K562 (cell line): ENCODE measurements at regions not wholly inside any gene's neighbourhood (a gene's known extent, or its start where the extent isn't known, plus 50 kb on each side); places are given as distances from the start of the nearest gene placed in this dataset.

Source experiments
- ATAC-seq: fragments of 200-7000 bp; cut with Tn5 transposase; 3 replicates; pipeline ENCODE4 v1.9.1; 2020; ENCODE audit warnings: moderate library complexity
- BruUV-seq: library from RNA; stranded (reverse); fragments of 400-500 nt; replicated peaks from 2 replicates; lab custom pipeline; 2021; lab: Mats Ljungman, UMichigan
- CTCF ChIA-PET: fragments of 300-600 bp; formaldehyde crosslinking; extraction: SDS; loops from one replicate; lab custom pipeline; 2021; ENCODE audit warnings: low intra/inter-chr PET ratio; lab: Yijun Ruan, JAX
- POLR2A ChIA-PET: fragments of 300-600, 350-650 bp; sonication (Branson Sonifier 250); formaldehyde crosslinking; extraction: SDS; loops from one replicate; lab custom pipeline; 2021; ENCODE audit warnings: antibody characterized with exemption, inconsistent platforms; lab: Yijun Ruan, JAX
- DNase-seq, 4 experiments: peaks; one replicate each; pipeline versions ENCODE4 v3.0.0 to v3.0.0-alpha.2; 2011 to 2018; ENCODE audit warnings: low spot score in 3 of 4, mixed read lengths in 3 of 4; ENCODE audit errors: extremely low read depth in 1 of 4
- FAIRE-seq: peaks from 2 replicates; lab custom pipeline; 2011; peaks lifted over from hg19 to GRCh38; lab: Jason Lieb, UNC
- H2AFZ ChIP-seq: 2 replicates; pipeline ENCODE4 v1.6.0; 2011; ENCODE audit warnings: low read depth, low read length, control low read depth, inconsistent platforms
- H3K27ac ChIP-seq: fragments of 200-600 bp; 3 replicates; pipeline ENCODE4 v1.8.0; 2011; ENCODE audit warnings: low read depth, mild to moderate bottlenecking, control low read depth, inconsistent platforms, low read length, moderate library complexity, mixed read lengths; ENCODE audit errors: extremely low read depth
- H3K27me3 ChIP-seq, 2 experiments: fragments of 300-600 bp in 1 of 2; 2 replicates in 1 of 2; 3 replicates in 1 of 2; pipeline versions ENCODE4 v1.6.0 to v1.8.0; 2011; ENCODE audit warnings: inconsistent platforms in 2 of 2, low read length in 2 of 2, mild to moderate bottlenecking in 1 of 2, mixed read lengths in 1 of 2, moderate library complexity in 1 of 2; ENCODE audit not compliant: control insufficient read depth in 2 of 2, insufficient read depth in 2 of 2
- H3K36me3 ChIP-seq: fragments of 300-600 bp; 3 replicates; pipeline ENCODE4 v1.8.0; 2011; ENCODE audit warnings: mild to moderate bottlenecking, low read length, inconsistent platforms; ENCODE audit not compliant: control insufficient read depth, insufficient read depth
- H3K4me1 ChIP-seq, 2 experiments: fragments of 200-600 bp in 1 of 2; replicated peaks in 1 of 2; 2 replicates in 1 of 2; 3 replicates in 1 of 2; pipeline versions ENCODE4 v1.5.1 to v1.8.0; 2011; ENCODE audit warnings: inconsistent platforms in 2 of 2, low read length in 2 of 2, mild to moderate bottlenecking in 1 of 2, mixed read lengths in 1 of 2, moderate library complexity in 1 of 2; ENCODE audit not compliant: control insufficient read depth in 2 of 2, insufficient read depth in 2 of 2
- H3K4me2 ChIP-seq: 2 replicates; pipeline ENCODE4 v1.6.1; 2011; ENCODE audit warnings: low read length, control low read depth, inconsistent platforms, mixed read lengths; ENCODE audit not compliant: insufficient read depth
- H3K4me3 ChIP-seq: fragments of 200-600 bp; sonication (generic), shearing (Covaris generic); 2 replicates; pipeline ENCODE4 v1.5.1; 2016; ENCODE audit warnings: control low read depth, inconsistent platforms
- H3K79me2 ChIP-seq: fragments of 200-600 bp; 3 replicates; pipeline ENCODE4 v1.8.0; 2011; ENCODE audit warnings: low read length, inconsistent platforms; ENCODE audit not compliant: control insufficient read depth, insufficient read depth
- H3K9ac ChIP-seq, 2 experiments: 2 replicates each; pipeline versions ENCODE4 v1.6.0 to v1.6.1; 2011; ENCODE audit warnings: low read depth in 2 of 2, low read length in 2 of 2, control low read depth in 1 of 2, inconsistent platforms in 1 of 2, mild to moderate bottlenecking in 1 of 2, mixed read lengths in 1 of 2; ENCODE audit not compliant: insufficient read depth in 1 of 2
- H3K9me1 ChIP-seq: one replicate; pipeline ENCODE4 v1.6.0; 2011; ENCODE audit warnings: inconsistent platforms, mild to moderate bottlenecking, low read length, moderate library complexity; ENCODE audit not compliant: control insufficient read depth, insufficient read depth
- H3K9me3 ChIP-seq: replicated peaks from 2 replicates; pipeline ENCODE4 v1.5.1; 2011; ENCODE audit warnings: low read depth, low read length, inconsistent platforms; ENCODE audit not compliant: control insufficient read depth, insufficient read depth
- H4K20me1 ChIP-seq: replicated peaks from 2 replicates; pipeline ENCODE4 v1.6.1; 2011; ENCODE audit warnings: low read length, inconsistent platforms, mixed read lengths; ENCODE audit not compliant: control insufficient read depth, insufficient read depth
- ATF1 ChIP-seq, 2 experiments: fragments of 450-650 bp in 1 of 2; IDR thresholded peaks; 2 replicates each; pipeline ENCODE4 v1.6.1; 2016; ENCODE audit warnings: missing compliant biosample characterization in 1 of 2, missing genetic modification characterization in 1 of 2
- BCOR ChIP-seq: fragments of 450-650 bp; IDR thresholded peaks from 2 replicates; pipeline ENCODE4 v1.6.1; 2016
- CBFA2T2 ChIP-seq: fragments of 450-650 bp; conservative IDR thresholded peaks from 2 replicates; pipeline ENCODE4 v1.6.1; 2017; ENCODE audit warnings: mild to moderate bottlenecking
- GABPB1 ChIP-seq: sonication (generic); formaldehyde crosslinking; IDR thresholded peaks from 2 replicates; pipeline ENCODE4 v1.8.0; 2022; ENCODE audit warnings: mild to moderate bottlenecking, missing genetic modification reagents
- HEY1 ChIP-seq: fragments of 250-450 bp; sonication (Bioruptor Pico); IDR thresholded peaks from 2 replicates; pipeline ENCODE4 v1.5.0; 2020; ENCODE audit warnings: mild to moderate bottlenecking, moderate library complexity, borderline replicate concordance
- MTF1 ChIP-seq: fragments of 250-450 bp; sonication (Bioruptor Pico); IDR thresholded peaks from 2 replicates; pipeline ENCODE4 v1.9.0; 2021; ENCODE audit warnings: moderate library complexity, mild to moderate bottlenecking, inconsistent platforms, borderline replicate concordance
- SIX5 ChIP-seq, 2 experiments: IDR thresholded peaks; 2 replicates each; pipeline ENCODE4 v1.6.1; 2011; ENCODE audit warnings: low read length in 2 of 2, borderline replicate concordance in 1 of 2, low read depth in 1 of 2, mild to moderate bottlenecking in 1 of 2, moderate library complexity in 1 of 2; ENCODE audit not compliant: insufficient read depth in 1 of 2
- SNRNP70 ChIP-seq: fragments of 200-400 bp; formaldehyde crosslinking; optimal IDR thresholded peaks from 2 replicates; pipeline ENCODE3; 2017; ENCODE audit warnings: low read depth, low read length
- SP1 ChIP-seq: sonication (generic); formaldehyde crosslinking; IDR thresholded peaks from 2 replicates; pipeline ENCODE4 v1.8.1; 2022; ENCODE audit warnings: mild to moderate bottlenecking, missing genetic modification reagents
- TGIF2 ChIP-seq: sonication (generic); formaldehyde crosslinking; IDR thresholded peaks from 2 replicates; pipeline ENCODE4 v1.8.1; 2022; ENCODE audit warnings: mild to moderate bottlenecking, missing genetic modification reagents, moderate library complexity
- ZNF551 ChIP-seq: fragments of 250-450 bp; sonication (Bioruptor Pico); IDR thresholded peaks from 2 replicates; pipeline ENCODE4 v1.5.0; 2021; ENCODE audit warnings: mild to moderate bottlenecking, moderate library complexity
- ZNF696 ChIP-seq: fragments of 250-450 bp; sonication (Bioruptor Pico); conservative IDR thresholded peaks from 2 replicates; pipeline ENCODE4 v1.4.0; 2020; ENCODE audit warnings: mild to moderate bottlenecking, moderate library complexity
- in situ Hi-C: fragments of 300-500 bp; cut with MboI; formaldehyde crosslinking; loops from 4 replicates; pipeline ENCODE4 v1.15.0; 2018; ENCODE audit warnings: inconsistent platforms, mixed read lengths
- intact Hi-C: fragments of 100-400 bp; cut with micrococcal nuclease; formaldehyde crosslinking; loops from 2 replicates; pipeline ENCODE4 v1.14.2; 2022
- TF ChIP-seq, protein P1 (sequence below): IDR thresholded peaks from 2 replicates; pipeline ENCODE4 v1.6.1; 2011; ENCODE audit not compliant: insufficient read length; ENCODE audit errors: extremely low read depth
- TF ChIP-seq, protein P2 (sequence below), 2 experiments: fragments of 450-650 bp; IDR thresholded peaks; 2 replicates each; pipeline ENCODE4 v1.6.1; 2016
- TF ChIP-seq, protein P3 (sequence below), 2 experiments: fragments of 200-800 bp in 1 of 2; sonication (Bioruptor generic) in 1 of 2; sonication (generic) in 1 of 2; formaldehyde crosslinking in 1 of 2; IDR thresholded peaks in 1 of 2; conservative IDR thresholded peaks in 1 of 2; 2 replicates each; pipeline versions ENCODE4 v1.5.0 to v1.6.1; 2016 to 2020; ENCODE audit warnings: missing compliant biosample characterization in 1 of 2, missing genetic modification characterization in 1 of 2, missing genetic modification reagents in 1 of 2
- TF ChIP-seq, protein P4 (sequence below): fragments of 200-800 bp; sonication (Bioruptor generic); IDR thresholded peaks from 2 replicates; pipeline ENCODE4 v1.6.1; 2017; ENCODE audit warnings: missing genetic modification characterization, missing compliant biosample characterization

DNA sequence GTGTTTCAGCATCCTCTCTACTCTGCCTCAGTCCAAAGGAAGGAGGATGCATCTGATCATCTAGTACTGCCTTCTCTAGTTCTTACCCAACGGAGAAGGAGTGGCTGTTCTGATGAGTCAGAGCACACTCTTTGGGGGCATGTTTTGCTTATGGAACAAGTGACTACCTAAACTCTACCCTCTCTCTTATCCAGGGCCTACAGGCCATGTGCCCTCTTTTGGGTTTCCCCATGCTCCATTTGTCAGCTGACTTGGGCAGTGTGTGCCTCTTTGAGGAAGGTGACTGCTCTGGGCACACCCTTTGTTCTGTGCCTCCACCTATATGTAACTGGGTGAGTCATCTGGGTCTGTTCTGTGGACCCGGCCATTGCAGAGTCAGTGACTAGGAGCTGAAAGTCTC, 89.6 kb upstream of the BNC2 start (continued):
- TF ChIP-seq, protein P1, sequence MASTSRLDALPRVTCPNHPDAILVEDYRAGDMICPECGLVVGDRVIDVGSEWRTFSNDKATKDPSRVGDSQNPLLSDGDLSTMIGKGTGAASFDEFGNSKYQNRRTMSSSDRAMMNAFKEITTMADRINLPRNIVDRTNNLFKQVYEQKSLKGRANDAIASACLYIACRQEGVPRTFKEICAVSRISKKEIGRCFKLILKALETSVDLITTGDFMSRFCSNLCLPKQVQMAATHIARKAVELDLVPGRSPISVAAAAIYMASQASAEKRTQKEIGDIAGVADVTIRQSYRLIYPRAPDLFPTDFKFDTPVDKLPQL = no peak

DNA sequence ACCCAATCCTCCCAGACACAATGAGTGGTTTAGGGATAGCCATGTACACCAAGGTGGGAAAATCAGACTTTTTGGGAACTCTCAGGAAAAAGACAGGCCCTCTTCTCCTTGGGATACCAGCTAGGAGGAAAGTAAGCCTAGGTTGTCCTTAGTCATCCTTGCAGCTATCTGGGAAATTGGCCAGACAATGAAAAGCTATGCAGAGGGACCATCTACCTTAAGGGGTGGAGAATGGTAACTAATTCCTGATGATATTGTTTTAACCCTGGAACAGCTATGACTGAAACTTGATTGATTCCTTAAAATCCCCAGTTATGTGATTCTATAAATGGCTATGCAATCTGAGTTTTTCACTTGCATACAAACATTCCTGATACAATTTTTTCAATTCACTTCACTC, 88.9 kb upstream of the BNC2 start:
- Histone ChIP-seq H3K36me3 (no peaks in the 10 kb centered on the region), H3K9me1 (no peaks in the 10 kb centered on the region), H3K4me3 (no peak overlapping the region), H3K9me3 (no peaks in the 10 kb centered on the region; the same call in 1 of the 2 replicates), H3K27ac (no peak overlapping the region), H3K79me2 (no peaks in the 10 kb centered on the region), H3K4me1 (no peaks in the 10 kb centered on the region), H3K9ac (no peak overlapping the region), H4K20me1 (no peaks in the 10 kb centered on the region), H2AFZ (no peak overlapping the region), H3K4me2 (no peak overlapping the region), H3K27me3 (no peaks in the 10 kb centered on the region)
- POLR2A ChIA-PET = no interaction called here
- BruUV-seq = no TSS peak
- FAIRE-seq = no peak
- ATAC-seq = no peak
- in situ Hi-C loops = no loop called here
- intact Hi-C loops = no loop called here
- no peak for DNase-seq
- CTCF ChIA-PET = no interaction called here
- no peak for TF ChIP-seq MTF1 (CRISPR knock-in tag)
- TF ChIP-seq ZNF551 (CRISPR knock-in tag) = no peak
- TF ChIP-seq GABPB1 = no peak
- TF ChIP-seq SP1 (CRISPR knock-in tag) = no peak
- TF ChIP-seq SIX5 (IDR thresholded peaks at IDR 0.05; ENCODE audit: borderline replicate concordance in 1 of 2, insufficient read depth in 1 of 2, low read depth in 1 of 2, low read length in 2 of 2) = no peak
- TF ChIP-seq, protein P2, sequence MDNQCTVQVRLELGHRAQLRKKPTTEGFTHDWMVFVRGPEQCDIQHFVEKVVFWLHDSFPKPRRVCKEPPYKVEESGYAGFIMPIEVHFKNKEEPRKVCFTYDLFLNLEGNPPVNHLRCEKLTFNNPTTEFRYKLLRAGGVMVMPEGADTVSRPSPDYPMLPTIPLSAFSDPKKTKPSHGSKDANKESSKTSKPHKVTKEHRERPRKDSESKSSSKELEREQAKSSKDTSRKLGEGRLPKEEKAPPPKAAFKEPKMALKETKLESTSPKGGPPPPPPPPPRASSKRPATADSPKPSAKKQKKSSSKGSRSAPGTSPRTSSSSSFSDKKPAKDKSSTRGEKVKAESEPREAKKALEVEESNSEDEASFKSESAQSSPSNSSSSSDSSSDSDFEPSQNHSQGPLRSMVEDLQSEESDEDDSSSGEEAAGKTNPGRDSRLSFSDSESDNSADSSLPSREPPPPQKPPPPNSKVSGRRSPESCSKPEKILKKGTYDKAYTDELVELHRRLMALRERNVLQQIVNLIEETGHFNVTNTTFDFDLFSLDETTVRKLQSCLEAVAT (IDR thresholded peaks at IDR 0.05) = no peak
- no peak for TF ChIP-seq HEY1 (CRISPR knock-in tag)
- no peak for TF ChIP-seq SNRNP70
- TF ChIP-seq, protein P3, sequence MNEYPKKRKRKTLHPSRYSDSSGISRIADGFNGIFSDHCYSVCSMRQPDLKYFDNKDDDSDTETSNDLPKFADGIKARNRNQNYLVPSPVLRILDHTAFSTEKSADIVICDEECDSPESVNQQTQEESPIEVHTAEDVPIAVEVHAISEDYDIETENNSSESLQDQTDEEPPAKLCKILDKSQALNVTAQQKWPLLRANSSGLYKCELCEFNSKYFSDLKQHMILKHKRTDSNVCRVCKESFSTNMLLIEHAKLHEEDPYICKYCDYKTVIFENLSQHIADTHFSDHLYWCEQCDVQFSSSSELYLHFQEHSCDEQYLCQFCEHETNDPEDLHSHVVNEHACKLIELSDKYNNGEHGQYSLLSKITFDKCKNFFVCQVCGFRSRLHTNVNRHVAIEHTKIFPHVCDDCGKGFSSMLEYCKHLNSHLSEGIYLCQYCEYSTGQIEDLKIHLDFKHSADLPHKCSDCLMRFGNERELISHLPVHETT (CRISPR knock-in tag; conservative IDR thresholded peaks at IDR 0.05 in 1 of 2, IDR thresholded peaks at IDR 0.05 in 1 of 2) = no peak
- no peak for TF ChIP-seq CBFA2T2
- TF ChIP-seq TGIF2 (CRISPR knock-in tag) = no peak
- TF ChIP-seq ZNF696 (CRISPR knock-in tag) = no peak
- TF ChIP-seq BCOR = no peak
- TF ChIP-seq, protein P4, sequence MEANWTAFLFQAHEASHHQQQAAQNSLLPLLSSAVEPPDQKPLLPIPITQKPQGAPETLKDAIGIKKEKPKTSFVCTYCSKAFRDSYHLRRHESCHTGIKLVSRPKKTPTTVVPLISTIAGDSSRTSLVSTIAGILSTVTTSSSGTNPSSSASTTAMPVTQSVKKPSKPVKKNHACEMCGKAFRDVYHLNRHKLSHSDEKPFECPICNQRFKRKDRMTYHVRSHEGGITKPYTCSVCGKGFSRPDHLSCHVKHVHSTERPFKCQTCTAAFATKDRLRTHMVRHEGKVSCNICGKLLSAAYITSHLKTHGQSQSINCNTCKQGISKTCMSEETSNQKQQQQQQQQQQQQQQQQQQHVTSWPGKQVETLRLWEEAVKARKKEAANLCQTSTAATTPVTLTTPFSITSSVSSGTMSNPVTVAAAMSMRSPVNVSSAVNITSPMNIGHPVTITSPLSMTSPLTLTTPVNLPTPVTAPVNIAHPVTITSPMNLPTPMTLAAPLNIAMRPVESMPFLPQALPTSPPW (CRISPR knock-in tag) = no peak
- TF ChIP-seq, protein P1 = no peak
- TF ChIP-seq ATF1 (CRISPR knock-in tag; IDR thresholded peaks at IDR 0.05) = no peak
- TF ChIP-seq ATF1 (tag; IDR thresholded peaks at IDR 0.05) = no peak
